Keratinocyte (primary cell): ENCODE measurements at regions not wholly inside any gene's neighbourhood (a gene's known extent, or its start where the extent isn't known, plus 50 kb on each side); places are given as distances from the start of the nearest gene placed in this dataset.

Source experiments
- CTCF ChIP-seq, 3 experiments: IDR thresholded peaks in 1 of 3; conservative IDR thresholded peaks in 1 of 3; optimal IDR thresholded peaks in 1 of 3; 2 replicates in 2 of 3; 3 replicates in 1 of 3; pipeline versions ENCODE3 to v1.5.1; 2011; ENCODE audit warnings: low read length in 3 of 3, mild to moderate bottlenecking in 3 of 3, moderate library complexity in 2 of 3, control low read depth in 1 of 3, inconsistent platforms in 1 of 3; ENCODE audit not compliant: insufficient read depth in 2 of 3; ENCODE audit errors: extremely low read depth in 1 of 3
- EZH2 ChIP-seq: IDR thresholded peaks from one replicate; pipeline ENCODE4 v1.6.1; 2012; ENCODE audit warnings: inconsistent platforms, mild to moderate bottlenecking, low read length, moderate library complexity

- TF ChIP-seq CTCF (optimal IDR thresholded peaks at IDR 0.05 in 1 of 3, IDR thresholded peaks at IDR 0.05 in 1 of 3, conservative IDR thresholded peaks at IDR 0.05 in 1 of 3; ENCODE audit: extremely low read depth in 1 of 3, insufficient read depth in 2 of 3, low read length in 3 of 3) (no peak), EZH2 (no peak)
Measured at GRCh38 chr12:9351136-9351535, 142.9 kb upstream of the PZP start.
